Femur (tissue), 1 donor: ENCODE measurements at regions not wholly inside any gene's neighbourhood (a gene's known extent, or its start where the extent isn't known, plus 50 kb on each side); places are given as distances from the start of the nearest gene placed in this dataset.
"Not testable (repeated sequence)": the region's sequence is repeated elsewhere in the genome, so short reads cannot be mapped to it uniquely, and the experiment has no call there.

Experiments used
- DNase-seq: peaks from one replicate; pipeline ENCODE4 v3.0.0-alpha.2; 2017

- DNase-seq: no peak
Measured at GRCh38 chr13:73173279-73173811, 114.5 kb downstream of the KLF5 start.

DNA sequence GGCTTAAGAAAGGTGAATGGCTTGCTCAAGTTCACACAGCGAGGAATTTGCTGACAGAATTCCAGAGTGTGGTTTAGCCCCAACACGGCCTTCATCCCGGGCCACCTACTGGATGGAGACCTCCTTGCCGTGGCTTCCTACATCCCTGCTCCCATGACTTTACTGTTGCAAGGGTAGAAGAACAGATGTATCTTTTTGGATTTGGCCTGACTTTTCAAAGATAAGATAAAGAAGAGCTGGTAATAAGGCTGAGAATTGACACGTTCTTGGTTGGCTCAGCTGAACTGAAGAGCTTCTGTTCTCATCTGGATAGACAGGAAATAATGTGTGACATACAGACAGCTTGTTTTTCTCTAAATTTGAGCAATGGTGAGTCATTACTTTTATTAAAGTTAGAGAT is 113.1 kb downstream of the KLF5 start:
- no peak for DNase-seq

DNA sequence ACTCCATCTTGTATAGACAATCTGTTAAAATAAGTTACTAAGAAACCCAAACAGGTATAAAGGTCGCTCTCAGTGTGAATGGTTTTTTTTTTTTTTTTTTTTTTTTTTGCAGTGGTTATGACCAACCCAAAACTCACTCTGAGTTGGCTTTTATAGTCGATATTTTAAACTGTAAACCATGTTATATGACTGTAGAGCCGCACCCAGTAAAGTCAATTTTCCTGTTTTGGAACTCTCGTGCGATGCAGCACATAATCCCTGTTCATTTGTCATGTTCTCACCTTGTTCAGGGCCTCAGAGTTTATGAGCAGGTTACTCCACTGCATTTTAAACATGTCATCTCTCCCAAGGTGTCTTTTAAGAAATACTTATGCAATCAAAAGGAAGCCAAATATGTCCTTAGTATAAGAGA is 112.5 kb downstream of the KLF5 start:
- no peak for DNase-seq

DNA sequence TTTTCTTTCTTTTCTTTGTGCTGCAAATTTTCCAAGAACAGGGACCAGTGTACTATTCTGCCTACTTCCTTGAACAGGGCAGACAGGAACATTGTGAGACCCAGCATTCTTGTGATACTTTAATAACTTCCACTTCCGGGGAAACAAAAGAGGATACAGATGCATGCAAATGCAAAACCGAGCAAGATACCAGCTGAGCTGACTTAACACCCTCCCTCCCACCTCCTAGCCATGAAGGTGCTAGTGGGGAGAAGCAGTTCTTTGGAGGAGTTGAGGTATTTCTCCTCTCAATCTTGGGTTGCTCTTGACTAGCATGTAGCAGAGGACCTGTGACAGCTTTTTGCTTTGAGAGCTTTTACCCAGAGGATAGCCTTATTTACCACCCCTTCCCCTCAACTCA is 111.2 kb downstream of the KLF5 start:
- no peak for DNase-seq

GRCh38 chr13:73168953-73169401 is 110.2 kb downstream of the KLF5 start:
- no peak for DNase-seq

DNA sequence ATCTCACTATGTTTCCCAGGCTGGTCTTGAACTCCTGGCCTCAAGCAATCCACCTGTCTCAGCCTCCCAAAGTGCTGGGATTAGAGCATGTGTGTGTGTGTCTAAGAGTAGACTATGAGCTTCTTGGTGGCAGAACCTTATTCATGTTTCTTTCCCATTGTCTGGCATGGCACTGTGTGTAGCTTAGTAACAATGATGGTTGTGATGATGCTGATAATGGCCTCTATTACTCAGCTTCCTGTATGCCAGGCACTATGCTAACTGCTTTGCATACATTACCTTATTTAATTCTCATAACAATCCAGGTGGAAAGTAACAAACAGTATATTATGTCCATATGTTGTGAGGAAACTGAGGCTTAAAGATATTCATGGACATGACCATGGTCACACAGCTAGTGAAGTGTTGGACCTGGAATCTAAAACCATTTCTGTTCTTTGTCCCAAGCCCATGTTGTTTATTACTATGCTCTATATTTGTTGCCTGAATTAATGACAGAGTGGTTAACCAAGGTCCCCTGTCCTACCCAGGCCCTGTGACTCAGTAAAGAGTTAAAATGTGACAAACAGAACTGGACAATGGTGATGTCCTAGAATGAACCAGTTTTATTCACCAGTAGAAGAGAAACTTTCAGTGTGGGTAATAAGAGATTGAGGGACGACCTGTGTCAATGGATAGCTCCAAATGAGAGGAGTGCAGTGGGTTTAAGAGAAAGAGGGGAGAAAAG is 109.6 kb downstream of the KLF5 start:
- no peak for DNase-seq

DNA sequence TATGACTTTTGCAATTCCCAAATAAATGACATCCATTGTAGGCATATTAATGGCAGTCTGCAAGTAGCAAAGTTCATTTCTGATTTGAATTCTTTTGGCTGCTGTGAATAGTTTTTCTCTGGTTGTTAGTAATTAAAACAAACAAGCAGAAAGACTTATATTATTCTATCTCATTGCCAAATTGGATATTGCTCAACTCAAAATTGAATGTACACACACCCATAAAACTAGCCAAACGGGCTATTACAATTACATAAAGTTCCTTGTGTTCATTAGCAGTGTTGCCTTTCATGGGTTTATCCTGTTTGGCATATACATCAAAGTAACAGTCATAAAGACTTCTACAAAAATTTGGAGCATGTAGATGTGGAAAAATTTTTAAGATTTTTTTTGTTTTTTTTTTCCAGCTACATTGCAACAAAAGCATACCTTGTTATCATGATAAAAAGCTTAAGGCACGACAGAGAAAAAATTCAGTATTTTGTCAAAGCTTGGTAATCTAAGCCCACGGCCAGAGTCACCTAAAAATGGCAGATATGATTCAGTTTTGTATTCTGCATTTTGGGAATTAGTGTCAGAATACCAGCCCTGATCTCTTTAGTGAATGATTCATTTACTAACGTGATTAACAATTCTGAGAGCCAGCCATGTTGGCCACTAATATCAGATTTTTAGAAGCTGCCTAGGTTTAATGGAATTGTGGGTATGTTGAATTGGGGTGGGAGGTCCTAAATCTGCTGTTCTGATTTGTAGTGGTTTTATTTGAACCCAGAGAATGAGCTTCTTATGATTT is 108.4 kb downstream of the KLF5 start:
- DNase-seq: no peak

- no peak for DNase-seq
Measured at GRCh38 chr13:73166204-73166603, 107.4 kb downstream of the KLF5 start.

DNA sequence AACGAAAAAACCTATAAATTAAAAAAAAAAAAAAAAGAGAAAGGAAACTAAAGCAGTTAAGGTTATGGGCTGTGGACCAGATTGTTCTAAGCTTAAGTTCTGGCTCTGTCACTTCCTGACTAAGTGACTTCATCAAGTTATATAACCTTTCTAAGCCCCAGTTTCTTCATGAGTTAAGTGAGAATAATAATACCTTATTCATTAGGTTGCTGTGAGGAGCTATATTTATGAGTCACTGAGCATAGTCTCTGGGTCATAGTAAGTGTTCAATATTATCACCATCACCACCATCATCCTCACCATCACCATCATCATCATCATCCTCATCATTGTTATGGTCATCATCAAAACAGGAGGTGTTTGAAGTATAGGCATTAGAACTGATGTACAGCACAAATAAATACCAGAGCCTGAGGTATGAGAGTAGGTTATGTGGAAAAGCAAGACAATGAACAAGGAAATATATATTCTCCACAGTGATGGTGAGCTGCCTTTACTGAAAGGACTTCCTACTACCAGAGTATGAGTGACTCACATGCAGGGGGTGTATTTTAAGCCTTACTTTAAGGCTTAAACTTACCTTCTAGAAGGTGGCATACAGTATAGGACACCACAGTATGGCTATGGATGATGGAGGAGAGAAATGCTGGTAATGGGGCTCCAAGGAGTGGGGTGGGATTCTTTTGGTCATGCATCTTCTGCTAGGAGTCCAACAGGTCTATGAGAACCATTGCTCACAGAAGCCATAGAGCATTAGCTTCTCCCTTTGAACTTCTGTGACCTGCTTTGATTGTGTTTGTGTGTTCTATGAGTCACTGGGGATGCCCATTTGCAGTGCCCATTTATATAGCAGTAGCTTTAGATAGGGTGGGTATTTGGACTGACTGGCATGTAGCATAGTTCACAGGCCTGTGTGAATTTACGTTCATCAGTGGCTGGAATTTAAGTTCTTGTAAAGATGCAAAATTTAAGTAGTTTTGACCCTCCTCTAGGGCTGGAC is 104.4 kb downstream of the KLF5 start:
- DNase-seq: no peak

DNA sequence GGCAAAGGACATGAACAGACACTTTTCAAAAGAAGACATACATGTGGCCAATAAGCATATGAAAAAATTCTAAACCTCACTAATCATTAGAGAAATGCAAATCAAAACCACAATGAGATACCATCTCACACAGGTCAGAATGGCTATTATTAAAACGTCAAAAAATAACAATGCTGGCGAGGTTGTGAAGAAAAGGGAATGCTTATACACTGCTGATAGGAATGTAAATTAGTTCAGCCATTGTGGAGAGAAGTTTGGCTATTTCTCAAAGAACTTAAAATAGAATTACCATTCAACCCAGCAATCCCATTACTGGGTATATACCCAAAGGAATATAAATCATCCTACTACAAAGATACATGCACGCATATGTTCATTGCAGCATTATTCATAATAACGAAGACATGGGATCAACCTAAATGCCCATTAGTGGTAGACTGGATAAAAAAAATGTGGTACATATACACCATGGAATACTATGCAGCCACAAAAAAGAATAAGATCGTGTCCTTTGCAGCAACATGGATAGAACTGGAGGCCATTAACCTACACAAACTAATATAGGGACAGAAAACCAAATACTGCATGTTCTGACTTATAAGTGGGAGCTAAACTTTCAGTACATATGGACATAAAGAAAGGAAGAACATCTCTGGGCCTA is 101.7 kb downstream of the KLF5 start:
- DNase-seq: not testable (repeated sequence)

DNA sequence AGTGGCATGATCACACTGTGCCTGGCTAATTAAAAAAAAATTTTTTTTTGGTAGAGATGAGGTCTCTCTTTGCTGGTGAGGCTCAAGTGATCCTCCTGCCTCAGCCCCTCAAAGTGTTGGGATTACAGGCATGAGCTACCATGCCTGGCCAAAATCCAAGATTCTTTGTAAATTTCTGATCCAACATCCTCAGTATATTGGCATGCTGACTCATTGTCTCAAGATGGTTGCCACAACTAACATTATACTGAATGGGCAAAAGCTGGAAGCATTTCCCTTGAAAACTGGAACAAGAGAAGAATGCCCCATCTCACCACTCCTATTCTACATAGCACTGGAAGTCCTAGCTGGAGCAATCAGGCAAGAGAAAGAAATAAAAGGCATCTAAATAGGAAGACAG is 100.0 kb downstream of the KLF5 start:
- no peak for DNase-seq

DNA sequence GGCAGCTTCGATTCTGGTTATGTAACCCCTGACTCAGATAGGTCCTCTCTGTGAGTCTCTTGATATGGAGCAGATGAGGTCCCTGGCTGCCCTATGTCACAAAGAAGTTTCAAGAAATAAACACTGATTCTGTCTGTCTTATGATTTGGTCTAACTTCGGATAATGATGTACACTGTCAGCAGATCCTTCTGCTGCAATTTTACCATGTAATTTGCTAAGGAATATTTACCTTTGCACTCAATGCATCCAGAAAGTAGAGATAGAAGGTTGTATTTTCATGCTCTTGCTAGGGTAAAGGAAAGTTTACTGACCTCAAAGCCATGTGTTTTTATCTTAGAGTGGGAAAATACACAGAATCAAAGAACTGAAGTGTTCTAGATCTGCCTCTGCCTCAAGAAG is 98.2 kb downstream of the KLF5 start:
- DNase-seq: no peak

GRCh38 chr13:73146707-73147106 is 87.9 kb downstream of the KLF5 start:
- no peak for DNase-seq

- peak; percentile 22 for DNase-seq
Measured at GRCh38 chr13:73142071-73142470, 83.3 kb downstream of the KLF5 start.

GRCh38 chr13:73141292-73141771 is 82.5 kb downstream of the KLF5 start:
- no peak for DNase-seq

DNA sequence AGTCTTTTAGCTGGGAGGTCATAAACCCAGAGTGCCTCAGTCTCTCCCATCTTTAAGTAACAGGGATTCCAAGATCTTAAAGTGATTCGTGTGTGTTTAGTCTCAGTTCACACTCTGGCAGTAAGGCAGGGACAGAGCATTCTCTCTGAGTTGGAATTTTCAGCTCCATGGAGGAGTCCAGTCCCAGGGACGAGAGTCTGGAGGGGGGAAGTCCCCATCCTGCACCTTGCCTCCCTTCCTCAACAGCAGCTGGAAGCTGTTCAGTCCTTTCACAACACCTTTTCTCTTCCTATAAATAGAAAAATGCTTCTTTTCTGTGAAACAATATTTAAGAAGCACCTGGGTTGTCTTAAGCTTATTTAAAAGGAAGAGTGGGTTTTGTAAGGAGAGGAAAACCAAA is 82.0 kb downstream of the KLF5 start:
- DNase-seq: no peak

DNA sequence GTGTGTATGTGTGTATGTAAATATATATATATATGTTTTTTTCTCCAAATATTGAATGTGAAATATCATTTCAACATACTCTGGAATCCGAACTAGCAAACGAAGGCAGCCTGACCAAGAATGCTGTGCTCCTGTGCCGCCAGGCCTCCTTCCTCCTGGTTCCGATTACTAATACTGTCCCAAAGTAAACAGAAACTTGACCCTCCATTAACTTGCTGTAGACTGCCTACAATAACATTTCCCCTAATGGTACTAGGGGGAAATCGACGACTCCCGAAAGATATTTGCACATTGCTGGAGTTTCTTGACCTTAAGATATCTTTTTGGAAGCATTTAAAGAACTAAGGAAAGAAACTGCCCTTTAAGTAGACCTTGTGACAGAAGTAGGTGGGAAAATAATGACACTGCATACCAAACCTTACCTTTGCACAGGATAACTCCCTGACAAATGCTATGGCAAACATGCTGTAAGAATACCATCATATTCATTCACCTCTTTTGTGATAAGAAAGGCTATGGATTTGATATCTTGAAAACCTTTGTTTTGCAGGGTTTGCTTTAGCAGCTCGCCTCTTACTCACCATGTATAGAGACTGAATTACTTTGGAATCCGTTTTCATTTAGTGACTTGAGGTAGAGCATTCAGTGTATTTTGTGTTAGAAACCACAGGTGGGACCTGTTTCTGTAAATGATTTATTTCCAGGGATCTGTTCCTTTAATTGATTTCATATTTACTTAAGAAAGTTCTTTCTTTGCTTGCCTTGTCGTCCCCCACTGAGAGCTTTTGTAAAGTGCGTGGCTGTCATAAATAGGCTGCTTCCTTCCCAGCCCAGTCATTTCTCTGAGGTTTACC is 80.1 kb downstream of the KLF5 start:
- no peak for DNase-seq

DNA sequence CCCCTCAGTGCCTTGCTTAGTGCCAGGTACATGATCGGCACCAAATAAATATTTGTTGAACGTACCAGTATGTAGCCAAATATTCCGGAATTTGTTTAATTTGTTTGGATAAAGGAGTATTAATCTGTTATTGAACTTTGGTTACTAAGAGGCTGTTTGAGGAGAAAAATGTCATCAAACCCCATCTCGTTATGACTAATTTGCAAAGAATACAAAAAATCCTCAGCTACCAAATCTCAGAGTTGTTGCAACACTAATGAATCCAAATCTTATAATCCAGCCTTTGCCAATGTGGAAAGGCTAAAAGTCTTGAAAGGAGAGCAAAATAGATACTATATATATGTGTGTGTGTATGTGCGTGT is 79.5 kb downstream of the KLF5 start:
- DNase-seq: no peak

- no peak for DNase-seq
Measured at GRCh38 chr13:73136776-73137175, 78.0 kb downstream of the KLF5 start.

DNA sequence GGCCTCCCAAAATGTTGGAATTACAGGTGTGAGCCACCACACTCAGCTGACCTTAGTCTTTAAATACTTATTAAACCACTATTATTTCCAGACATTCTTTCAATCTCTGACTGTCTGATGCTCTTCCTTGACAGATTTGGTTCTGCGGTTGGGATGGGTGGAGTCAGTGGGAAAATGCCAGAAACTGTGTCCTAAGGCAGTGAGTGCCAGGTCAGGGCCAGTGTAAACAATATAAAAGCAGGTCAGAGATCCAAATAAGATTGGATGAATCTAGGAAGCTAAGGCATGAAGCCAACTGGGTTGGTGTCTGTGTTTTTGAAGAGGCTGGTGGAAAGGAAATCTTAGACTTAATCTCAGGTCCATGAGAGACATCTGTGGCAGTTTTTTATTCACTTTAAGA is 74.7 kb downstream of the KLF5 start:
- no peak for DNase-seq

DNA sequence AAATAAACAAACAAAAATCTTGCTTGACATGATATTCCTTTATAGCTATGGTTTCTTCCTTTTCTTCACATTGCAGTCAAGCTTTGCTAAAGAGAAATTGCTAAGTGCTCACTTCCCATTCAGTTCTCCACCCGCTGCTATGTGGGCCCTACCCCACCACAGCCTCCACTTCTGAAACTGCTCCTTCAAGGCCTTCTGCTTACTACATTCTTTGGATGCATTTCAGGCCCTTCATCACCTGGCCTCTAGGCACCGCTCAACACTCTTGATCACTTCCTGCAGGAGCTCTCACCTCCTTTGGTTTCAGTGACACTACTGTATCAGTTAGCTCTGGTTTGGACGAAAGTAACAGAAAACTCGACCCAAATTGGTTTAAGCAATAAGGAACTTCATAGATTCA is 72.4 kb downstream of the KLF5 start:
- DNase-seq: no peak
